ENCODE measurements at regions not wholly inside any gene's neighbourhood (a gene's known extent, or its start where the extent isn't known, plus 50 kb on each side); places are given as distances from the start of the nearest gene placed in this dataset.

DNA sequence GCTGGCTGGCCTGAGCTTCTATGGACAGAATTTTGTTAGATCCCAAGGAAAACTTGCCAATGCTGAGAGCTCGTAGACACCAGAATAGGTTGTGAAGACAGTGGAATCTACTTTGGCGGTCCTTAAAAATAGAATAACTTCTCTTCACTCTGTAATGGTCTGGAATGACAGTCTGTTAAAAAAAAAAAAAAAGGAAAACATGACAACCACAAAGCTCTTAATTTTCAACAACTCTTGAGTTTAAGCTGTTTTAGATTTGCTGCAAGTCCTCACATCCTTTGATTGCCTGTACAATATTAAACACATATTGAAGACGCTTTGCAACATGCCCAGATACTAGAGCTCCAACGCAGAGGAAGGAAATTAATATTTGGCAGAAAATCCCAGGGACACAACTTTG is 122.8 kb upstream of the GALNT15 start:
- TF ChIP-seq, protein P1, sequence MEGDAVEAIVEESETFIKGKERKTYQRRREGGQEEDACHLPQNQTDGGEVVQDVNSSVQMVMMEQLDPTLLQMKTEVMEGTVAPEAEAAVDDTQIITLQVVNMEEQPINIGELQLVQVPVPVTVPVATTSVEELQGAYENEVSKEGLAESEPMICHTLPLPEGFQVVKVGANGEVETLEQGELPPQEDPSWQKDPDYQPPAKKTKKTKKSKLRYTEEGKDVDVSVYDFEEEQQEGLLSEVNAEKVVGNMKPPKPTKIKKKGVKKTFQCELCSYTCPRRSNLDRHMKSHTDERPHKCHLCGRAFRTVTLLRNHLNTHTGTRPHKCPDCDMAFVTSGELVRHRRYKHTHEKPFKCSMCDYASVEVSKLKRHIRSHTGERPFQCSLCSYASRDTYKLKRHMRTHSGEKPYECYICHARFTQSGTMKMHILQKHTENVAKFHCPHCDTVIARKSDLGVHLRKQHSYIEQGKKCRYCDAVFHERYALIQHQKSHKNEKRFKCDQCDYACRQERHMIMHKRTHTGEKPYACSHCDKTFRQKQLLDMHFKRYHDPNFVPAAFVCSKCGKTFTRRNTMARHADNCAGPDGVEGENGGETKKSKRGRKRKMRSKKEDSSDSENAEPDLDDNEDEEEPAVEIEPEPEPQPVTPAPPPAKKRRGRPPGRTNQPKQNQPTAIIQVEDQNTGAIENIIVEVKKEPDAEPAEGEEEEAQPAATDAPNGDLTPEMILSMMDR (conservative IDR thresholded peaks at IDR 0.05; ENCODE audit: low read depth in 2 of 2) = no peak
- no peak for TF ChIP-seq POLR2AphosphoS5 (IDR thresholded peaks at IDR 0.05; ENCODE audit: low read depth)
- no peak for TF ChIP-seq EZH2 (IDR thresholded peaks at IDR 0.05; ENCODE audit: low read depth, unreplicated experiment)
- TF ChIP-seq, protein P2, sequence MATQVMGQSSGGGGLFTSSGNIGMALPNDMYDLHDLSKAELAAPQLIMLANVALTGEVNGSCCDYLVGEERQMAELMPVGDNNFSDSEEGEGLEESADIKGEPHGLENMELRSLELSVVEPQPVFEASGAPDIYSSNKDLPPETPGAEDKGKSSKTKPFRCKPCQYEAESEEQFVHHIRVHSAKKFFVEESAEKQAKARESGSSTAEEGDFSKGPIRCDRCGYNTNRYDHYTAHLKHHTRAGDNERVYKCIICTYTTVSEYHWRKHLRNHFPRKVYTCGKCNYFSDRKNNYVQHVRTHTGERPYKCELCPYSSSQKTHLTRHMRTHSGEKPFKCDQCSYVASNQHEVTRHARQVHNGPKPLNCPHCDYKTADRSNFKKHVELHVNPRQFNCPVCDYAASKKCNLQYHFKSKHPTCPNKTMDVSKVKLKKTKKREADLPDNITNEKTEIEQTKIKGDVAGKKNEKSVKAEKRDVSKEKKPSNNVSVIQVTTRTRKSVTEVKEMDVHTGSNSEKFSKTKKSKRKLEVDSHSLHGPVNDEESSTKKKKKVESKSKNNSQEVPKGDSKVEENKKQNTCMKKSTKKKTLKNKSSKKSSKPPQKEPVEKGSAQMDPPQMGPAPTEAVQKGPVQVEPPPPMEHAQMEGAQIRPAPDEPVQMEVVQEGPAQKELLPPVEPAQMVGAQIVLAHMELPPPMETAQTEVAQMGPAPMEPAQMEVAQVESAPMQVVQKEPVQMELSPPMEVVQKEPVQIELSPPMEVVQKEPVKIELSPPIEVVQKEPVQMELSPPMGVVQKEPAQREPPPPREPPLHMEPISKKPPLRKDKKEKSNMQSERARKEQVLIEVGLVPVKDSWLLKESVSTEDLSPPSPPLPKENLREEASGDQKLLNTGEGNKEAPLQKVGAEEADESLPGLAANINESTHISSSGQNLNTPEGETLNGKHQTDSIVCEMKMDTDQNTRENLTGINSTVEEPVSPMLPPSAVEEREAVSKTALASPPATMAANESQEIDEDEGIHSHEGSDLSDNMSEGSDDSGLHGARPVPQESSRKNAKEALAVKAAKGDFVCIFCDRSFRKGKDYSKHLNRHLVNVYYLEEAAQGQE (IDR thresholded peaks at IDR 0.05; ENCODE audit: unreplicated experiment) = no peak
